GM18505 (cell line): ENCODE measurements at regions not wholly inside any gene's neighbourhood (a gene's known extent, or its start where the extent isn't known, plus 50 kb on each side); places are given as distances from the start of the nearest gene placed in this dataset.

ENCODE experiments used
- ATAC-seq: cut with Tn5 transposase; IDR thresholded peaks from one replicate; pipeline ENCODE4 v1.9.1; 2021; ENCODE audit not compliant: unreplicated experiment
- POLR2A ChIP-seq: IDR thresholded peaks from 4 replicates; pipeline ENCODE4 v1.6.1; 2011; ENCODE audit warnings: borderline replicate concordance; ENCODE audit not compliant: insufficient read depth, insufficient read length; ENCODE audit errors: extremely low read depth

- TF ChIP-seq POLR2A = no peak
- no peak for ATAC-seq
Observed at GRCh38 chr18:78368726-78369125, 610.9 kb upstream of the SALL3 start.

DNA sequence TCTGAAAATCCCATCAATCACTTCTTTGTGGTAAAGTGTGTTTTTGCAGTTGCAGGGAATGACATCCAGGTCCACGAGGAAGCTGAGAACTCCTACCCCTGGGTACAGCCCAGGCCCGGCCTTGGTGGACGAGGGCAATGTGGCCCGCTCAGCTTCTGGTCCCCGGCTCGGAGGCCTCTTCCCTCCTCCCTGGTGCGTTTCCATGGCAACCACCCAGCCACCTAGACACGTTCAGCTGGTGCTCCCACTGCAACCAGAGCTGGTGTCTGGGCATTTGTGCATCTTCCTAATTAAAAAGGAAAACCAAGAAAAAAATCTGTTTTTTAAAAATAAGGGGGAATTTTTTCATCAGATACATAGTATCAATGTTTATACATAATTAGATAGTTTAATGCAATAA is 603.6 kb upstream of the SALL3 start:
- TF ChIP-seq POLR2A = no peak
- ATAC-seq = no peak

- ATAC-seq = no peak
- TF ChIP-seq POLR2A = no peak
Observed at GRCh38 chr18:78378403-78378802, 601.2 kb upstream of the SALL3 start.

DNA sequence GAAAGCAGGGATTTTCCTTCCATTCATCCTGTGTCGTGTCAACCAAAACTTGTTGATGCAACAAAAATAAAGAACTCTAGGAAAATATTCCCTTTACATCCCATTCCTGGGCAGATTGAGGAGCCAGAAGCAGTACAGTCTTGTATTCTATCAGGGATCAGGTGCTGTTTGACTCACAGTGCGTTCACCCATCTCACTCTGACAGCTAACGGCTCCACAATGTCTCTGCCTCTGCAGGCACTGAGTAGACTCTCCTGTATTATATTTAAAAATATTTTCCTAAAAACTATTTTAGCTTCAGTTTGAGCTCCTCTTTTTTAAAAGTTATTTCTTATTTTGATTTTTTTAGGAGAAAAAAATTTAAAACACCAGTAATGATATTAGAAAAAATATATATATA is 600.6 kb upstream of the SALL3 start:
- no peak for ATAC-seq
- TF ChIP-seq POLR2A = no peak

- TF ChIP-seq POLR2A = no peak
- ATAC-seq = no peak
Observed at GRCh38 chr18:78390348-78390951, 589.2 kb upstream of the SALL3 start.

GRCh38 chr18:78390952-78391348 is 588.7 kb upstream of the SALL3 start:
- TF ChIP-seq POLR2A = no peak
- ATAC-seq = no peak

- TF ChIP-seq POLR2A = no peak
- ATAC-seq = no peak
Observed at GRCh38 chr18:78393086-78393862, 586.3 kb upstream of the SALL3 start.

DNA sequence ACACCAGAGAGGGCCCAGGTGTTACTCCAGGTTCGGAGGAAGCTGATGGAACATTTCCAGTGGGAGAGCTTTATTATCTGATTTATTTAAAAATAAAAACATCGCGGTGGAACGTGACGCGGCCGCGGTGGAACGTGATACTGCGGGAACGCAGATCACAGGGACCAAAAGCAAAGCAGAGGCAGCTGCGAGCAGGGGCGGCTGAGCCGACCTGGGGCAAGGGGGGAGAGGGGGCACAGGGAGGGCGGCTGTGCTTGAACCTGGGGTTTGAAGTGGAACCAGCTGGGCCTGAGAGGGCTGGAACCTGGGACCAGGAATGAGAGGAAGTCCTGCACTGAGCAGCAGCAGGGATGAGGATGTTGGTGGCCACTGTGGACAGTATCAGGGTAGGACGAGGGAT is 583.5 kb upstream of the SALL3 start:
- no peak for TF ChIP-seq POLR2A
- no peak for ATAC-seq

DNA sequence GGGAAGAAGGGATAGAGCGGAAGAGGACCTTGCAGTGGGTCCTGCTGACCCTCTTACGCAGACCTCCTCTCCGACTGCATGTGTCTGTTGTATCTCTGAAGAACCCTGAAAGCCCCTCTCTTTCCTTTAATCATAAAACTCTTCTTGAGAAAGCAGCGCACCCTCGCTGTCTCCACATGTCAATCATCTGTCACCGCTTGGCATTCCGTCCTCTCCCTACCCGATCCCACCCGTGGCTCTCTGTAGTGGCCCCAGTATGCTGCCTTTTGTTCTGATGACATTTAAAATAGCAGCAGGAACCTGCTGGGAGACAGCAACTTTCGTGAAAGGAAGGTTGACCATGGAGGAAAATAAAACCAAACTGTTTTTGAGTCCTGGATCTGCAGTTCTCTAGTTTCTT is 582.9 kb upstream of the SALL3 start:
- TF ChIP-seq POLR2A = no peak
- no peak for ATAC-seq

- TF ChIP-seq POLR2A = no peak
- no peak for ATAC-seq
Observed at GRCh38 chr18:78399992-78400503, 579.6 kb upstream of the SALL3 start.

DNA sequence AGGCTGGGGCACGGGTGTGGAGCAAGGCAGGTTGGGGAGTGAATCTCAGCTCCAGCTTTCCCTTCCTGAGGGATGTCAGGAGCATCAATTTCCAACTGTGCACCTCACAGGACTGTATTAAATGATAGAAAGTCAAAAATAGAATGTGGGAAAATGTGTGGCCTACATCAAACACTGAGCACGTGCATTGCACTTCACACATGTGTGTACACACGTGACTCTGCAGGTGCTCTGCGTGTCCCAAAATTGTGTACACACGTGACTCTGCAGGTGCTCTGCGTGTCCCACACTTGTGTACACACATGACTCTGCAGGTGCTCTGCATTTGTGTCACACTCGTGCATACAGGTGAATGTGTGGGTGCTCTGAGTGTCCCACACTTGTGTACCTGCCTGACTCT is 577.2 kb upstream of the SALL3 start:
- ATAC-seq = no peak
- no peak for TF ChIP-seq POLR2A

- no peak for ATAC-seq
- TF ChIP-seq POLR2A = no peak
Observed at GRCh38 chr18:78402966-78403365, 576.7 kb upstream of the SALL3 start.

GRCh38 chr18:78403371-78403770 is 576.2 kb upstream of the SALL3 start:
- no peak for ATAC-seq
- TF ChIP-seq POLR2A = no peak

- TF ChIP-seq POLR2A = no peak
- no peak for ATAC-seq
Observed at GRCh38 chr18:78405763-78406162, 573.9 kb upstream of the SALL3 start.
